ENCODE measurements at regions not wholly inside any gene's neighbourhood (a gene's known extent, or its start where the extent isn't known, plus 50 kb on each side); places are given as distances from the start of the nearest gene placed in this dataset.

- Histone ChIP-seq H3K36me3 (ENCODE audit: low read depth) (no peaks in the 10 kb centered on the region), H2AFZ (no peak overlapping the region), H3K4me2 (no peak overlapping the region), H4K20me1 (ENCODE audit: insufficient read depth) (no peaks in the 10 kb centered on the region), H3F3A (ENCODE audit: insufficient read depth, low read depth) (no peaks in the 10 kb centered on the region), H3K79me2 (ENCODE audit: low read depth) (no peaks in the 10 kb centered on the region), H3K9me2 (ENCODE audit: insufficient read depth) (no peaks in the 10 kb centered on the region; the same call in 1 of the 2 replicates), H3K27me3 (ENCODE audit: insufficient read depth, low read depth) (no peaks in the 10 kb centered on the region), H3K9me3 (ENCODE audit: insufficient read depth, low read depth) (no peaks in the 10 kb centered on the region; the same call in 1 of the 2 replicates), H3K4me3 (no peak overlapping the region), H3K27ac (no peak overlapping the region), H3K4me1 (replicated peaks; ENCODE audit: insufficient read depth) (no peaks in the 10 kb centered on the region)
- POLR2A ChIA-PET (ENCODE audit: unreplicated experiment): no interaction called here
- TF ChIP-seq CTCF (conservative IDR thresholded peaks at IDR 0.05): no peak
- no peak for TF ChIP-seq EZH2 (IDR thresholded peaks at IDR 0.05; ENCODE audit: low read depth)
- DNase-seq: no peak
- CTCF ChIA-PET: no interaction called here
- BruUV-seq (replicated peaks): no TSS peak
- intact Hi-C loops (cut with micrococcal nuclease; ENCODE audit: unreplicated experiment): no loop called here
These were observed 1013.1 kb downstream of the NTRK3 start for GRCh38 chr15:87243474-87243873.

GRCh38 chr15:87239582-87240230 is 1016.8 kb downstream of the NTRK3 start:
- H3K9me2 ChIP-seq (ENCODE audit: insufficient read depth): no peaks in the 10 kb centered on the region
- no peaks in the 10 kb centered on the region for H4K20me1 ChIP-seq (ENCODE audit: insufficient read depth)
- no peak overlapping the region for H3K4me2 ChIP-seq
- intact Hi-C loops (cut with micrococcal nuclease; ENCODE audit: unreplicated experiment): no loop called here
- H3K36me3 ChIP-seq (ENCODE audit: low read depth): no peaks in the 10 kb centered on the region
- BruUV-seq (replicated peaks): no TSS peak
- H3K27me3 ChIP-seq (ENCODE audit: insufficient read depth, low read depth): no peaks in the 10 kb centered on the region
- H3K4me3 ChIP-seq: no peak overlapping the region
- H3K79me2 ChIP-seq (ENCODE audit: low read depth): no peaks in the 10 kb centered on the region
- no peaks in the 10 kb centered on the region for H3K4me1 ChIP-seq (replicated peaks; ENCODE audit: insufficient read depth)
- no peak for DNase-seq
- H3F3A ChIP-seq (ENCODE audit: insufficient read depth, low read depth): no peaks in the 10 kb centered on the region
- H2AFZ ChIP-seq: no peak overlapping the region
- TF ChIP-seq CTCF (conservative IDR thresholded peaks at IDR 0.05): no peak
- no peak for TF ChIP-seq EZH2 (IDR thresholded peaks at IDR 0.05; ENCODE audit: low read depth)
- no peaks in the 10 kb centered on the region for H3K9me3 ChIP-seq (ENCODE audit: insufficient read depth, low read depth)
- H3K27ac ChIP-seq: no peak overlapping the region
- ChIA-PET POLR2A (ENCODE audit: unreplicated experiment) (no interaction called here), CTCF (no interaction called here)

GRCh38 chr15:87238451-87239068 is 1018.0 kb downstream of the NTRK3 start:
- ChIA-PET CTCF (no interaction called here), POLR2A (ENCODE audit: unreplicated experiment) (no interaction called here)
- Histone ChIP-seq H3K36me3 (ENCODE audit: low read depth) (no peaks in the 10 kb centered on the region), H3K9me3 (ENCODE audit: insufficient read depth, low read depth) (no peaks in the 10 kb centered on the region), H3K4me2 (no peak overlapping the region), H3K4me3 (no peak overlapping the region), H4K20me1 (ENCODE audit: insufficient read depth) (no peaks in the 10 kb centered on the region), H2AFZ (no peak overlapping the region), H3K9me2 (ENCODE audit: insufficient read depth) (no peaks in the 10 kb centered on the region), H3K27ac (no peak overlapping the region), H3K79me2 (ENCODE audit: low read depth) (no peaks in the 10 kb centered on the region), H3K27me3 (ENCODE audit: insufficient read depth, low read depth) (no peaks in the 10 kb centered on the region), H3K4me1 (replicated peaks; ENCODE audit: insufficient read depth) (no peaks in the 10 kb centered on the region), H3F3A (ENCODE audit: insufficient read depth, low read depth) (no peaks in the 10 kb centered on the region)
- no peak for DNase-seq
- intact Hi-C loops (cut with micrococcal nuclease; ENCODE audit: unreplicated experiment): no loop called here
- TF ChIP-seq CTCF (conservative IDR thresholded peaks at IDR 0.05) (no peak), EZH2 (IDR thresholded peaks at IDR 0.05; ENCODE audit: low read depth) (no peak)
- no TSS peak for BruUV-seq (replicated peaks)

Data from PC-9 (cell line).